Hypothalamus (tissue), 51 donors: ENCODE measurements at regions not wholly inside any gene's neighbourhood (a gene's known extent, or its start where the extent isn't known, plus 50 kb on each side); places are given as distances from the start of the nearest gene placed in this dataset.

Source experiments
- DNase-seq, 51 donors: peaks; one replicate each; lab custom pipeline; 2025; lab: John Stamatoyannopoulos, UW

- no peak for DNase-seq
Observed at GRCh38 chr10:128602183-128602582, 476.0 kb upstream of the MKI67 start.

GRCh38 chr10:128604025-128604424 lies 477.8 kb upstream of the MKI67 start:
- DNase-seq: no peak

GRCh38 chr10:128605180-128605579 lies 479.0 kb upstream of the MKI67 start:
- DNase-seq: no peak

- no peak for DNase-seq
Observed at GRCh38 chr10:128606055-128606454, 479.8 kb upstream of the MKI67 start.

- DNase-seq: no peak
Observed at GRCh38 chr10:128608791-128609190, 482.6 kb upstream of the MKI67 start.

GRCh38 chr10:128609460-128609859 lies 483.2 kb upstream of the MKI67 start:
- no peak for DNase-seq

- DNase-seq: no peak
Observed at GRCh38 chr10:128610113-128610512, 483.9 kb upstream of the MKI67 start.

GRCh38 chr10:128612195-128612594 lies 486.0 kb upstream of the MKI67 start:
- no peak for DNase-seq

GRCh38 chr10:128612631-128613030 lies 486.4 kb upstream of the MKI67 start:
- no peak for DNase-seq

- no peak for DNase-seq
Observed at GRCh38 chr10:128614016-128614605, 487.9 kb upstream of the MKI67 start.

- DNase-seq: no peak
Observed at GRCh38 chr10:128614802-128615553, 488.8 kb upstream of the MKI67 start.

- no peak for DNase-seq
Observed at GRCh38 chr10:128617532-128617931, 491.3 kb upstream of the MKI67 start.

- no peak for DNase-seq
Observed at GRCh38 chr10:128622706-128623105, 496.5 kb upstream of the MKI67 start.

GRCh38 chr10:128623776-128624175 lies 497.6 kb upstream of the MKI67 start:
- no peak for DNase-seq

GRCh38 chr10:128624656-128625530 lies 498.7 kb upstream of the MKI67 start:
- no peak for DNase-seq

- DNase-seq: no peak
Observed at GRCh38 chr10:128625926-128626325, 499.7 kb upstream of the MKI67 start.

GRCh38 chr10:128626397-128627000 lies 500.3 kb upstream of the MKI67 start:
- DNase-seq: no peak

- DNase-seq: no peak
Observed at GRCh38 chr10:128627811-128628210, 501.6 kb upstream of the MKI67 start.

GRCh38 chr10:128628252-128628651 lies 502.0 kb upstream of the MKI67 start:
- DNase-seq: no peak

- no peak for DNase-seq
Observed at GRCh38 chr10:128629111-128630096, 503.2 kb upstream of the MKI67 start.
